Activated B cell treated with CpG ODN at 0.5 μM for 24 hours (primary cell): ENCODE measurements at regions not wholly inside any gene's neighbourhood (a gene's known extent, or its start where the extent isn't known, plus 50 kb on each side); places are given as distances from the start of the nearest gene placed in this dataset.
"Not testable (repeated sequence)": the region's sequence is repeated elsewhere in the genome, so short reads cannot be mapped to it uniquely, and the experiment has no call there.

ENCODE experiments used
- ATAC-seq: fragments of 200-7000 bp; cut with Tn5 transposase; one replicate; pipeline ENCODE4 v1.10.0; 2021; ENCODE audit warnings: low read depth, mild to moderate bottlenecking, moderate library complexity
- CTCF ChIA-PET: fragments of 350-600 bp; sonication (Branson Sonifier 250); formaldehyde crosslinking; loops from one replicate; lab custom pipeline; 2021; ENCODE audit warnings: antibody characterized with exemption; lab: Charles Lee
- POLR2A ChIA-PET: fragments of 350-600 bp; sonication (Branson Sonifier 250); formaldehyde crosslinking; loops from one replicate; lab custom pipeline; 2021; ENCODE audit warnings: antibody characterized with exemption; lab: Charles Lee
- DNase-seq: peaks from one replicate; pipeline ENCODE4 v3.0.0; 2022
- H3K27ac Mint-ChIP-seq: one replicate; pipeline ENCODE4 v1.8.0; 2020; ENCODE audit warnings: mixed read lengths
- H3K27me3 Mint-ChIP-seq: one replicate; pipeline ENCODE4 v1.8.0; 2021; ENCODE audit warnings: mixed read lengths
- H3K36me3 Mint-ChIP-seq: one replicate; pipeline ENCODE4 v1.8.0; 2021; ENCODE audit warnings: low read depth, mixed read lengths
- H3K4me1 Mint-ChIP-seq: one replicate; pipeline ENCODE4 v1.8.0; 2021; ENCODE audit warnings: mixed read lengths
- H3K4me3 Mint-ChIP-seq: one replicate; pipeline ENCODE4 v1.8.0; 2020; ENCODE audit warnings: mild to moderate bottlenecking, mixed read lengths
- H3K9me3 Mint-ChIP-seq: one replicate; pipeline ENCODE4 v1.8.0; 2020; ENCODE audit warnings: mixed read lengths
- CTCF ChIP-seq: fragments of 200-600 bp; IDR thresholded peaks from one replicate; pipeline ENCODE4 v1.8.0; 2022; ENCODE audit warnings: antibody characterized with exemption, mild to moderate bottlenecking
- intact Hi-C: fragments of 100-400 bp; cut with micrococcal nuclease; formaldehyde crosslinking; loops from one replicate; pipeline ENCODE4 v1.15.1; 2024

GRCh38 chr3:27556887-27557286, 72.7 kb upstream of the SLC4A7 start:
- DNase-seq: no peak
- CTCF ChIA-PET: no interaction called here
- Mint-ChIP-seq H3K4me1 (no peaks in the 10 kb centered on the region), H3K27me3 (no peaks in the 10 kb centered on the region), H3K9me3 (peaks cover 5% of the 10 kb centered on the region), H3K27ac (no peak overlapping the region), H3K36me3 (no peaks in the 10 kb centered on the region), H3K4me3 (no peak overlapping the region)
- POLR2A ChIA-PET: no interaction called here
- no peak for ATAC-seq
- no peak for TF ChIP-seq CTCF
- intact Hi-C loops: no loop called here

GRCh38 chr3:27554706-27555105, 70.5 kb upstream of the SLC4A7 start:
- H3K4me3 Mint-ChIP-seq: no peak overlapping the region
- no peaks in the 10 kb centered on the region for H3K4me1 Mint-ChIP-seq
- ATAC-seq: no peak
- H3K36me3 Mint-ChIP-seq: no peaks in the 10 kb centered on the region
- CTCF ChIA-PET: interaction anchor here (0.6 kb wide), 1 partner anchor 20 kb away, joined by 3 read pairs; no protein-coding TSS in a partner anchor
- H3K27me3 Mint-ChIP-seq: no peaks in the 10 kb centered on the region
- no peak for TF ChIP-seq CTCF
- intact Hi-C loops: no loop called here
- no peak overlapping the region for H3K27ac Mint-ChIP-seq
- POLR2A ChIA-PET: no interaction called here
- no peak for DNase-seq
- H3K9me3 Mint-ChIP-seq: peaks cover 7% of the 10 kb centered on the region

GRCh38 chr3:27553886-27554540, 69.8 kb upstream of the SLC4A7 start:
- Mint-ChIP-seq H3K9me3 (peaks cover 7% of the 10 kb centered on the region), H3K27me3 (no peaks in the 10 kb centered on the region), H3K36me3 (no peaks in the 10 kb centered on the region), H3K4me1 (no peaks in the 10 kb centered on the region), H3K4me3 (no peak overlapping the region), H3K27ac (no peak overlapping the region)
- ATAC-seq (no peak), DNase-seq (no peak)
- ChIA-PET POLR2A (no interaction called here), CTCF (interaction anchor here (0.6 kb wide), 1 partner anchor 19 kb away, joined by 3 read pairs; no protein-coding TSS in a partner anchor)
- TF ChIP-seq CTCF: no peak
- intact Hi-C loops: no loop called here

- H3K36me3 Mint-ChIP-seq, POLR2A ChIA-PET, H3K4me1 Mint-ChIP-seq, H3K4me3 Mint-ChIP-seq, ATAC-seq, CTCF ChIA-PET, H3K27me3 Mint-ChIP-seq, H3K27ac Mint-ChIP-seq, intact Hi-C loops, DNase-seq, H3K9me3 Mint-ChIP-seq: not testable (repeated sequence)
Measured at GRCh38 chr3:27552708-27553107, 68.5 kb upstream of the SLC4A7 start.

- CTCF ChIA-PET, POLR2A ChIA-PET: not testable (repeated sequence)
Measured at GRCh38 chr3:27551413-27551812, 67.2 kb upstream of the SLC4A7 start.

GRCh38 chr3:27545061-27545460, 60.9 kb upstream of the SLC4A7 start:
- POLR2A ChIA-PET: no interaction called here
- H3K4me3 Mint-ChIP-seq: no peak overlapping the region
- no peak for TF ChIP-seq CTCF
- no peaks in the 10 kb centered on the region for H3K9me3 Mint-ChIP-seq
- intact Hi-C loops: no loop called here
- no peaks in the 10 kb centered on the region for H3K36me3 Mint-ChIP-seq
- no peak overlapping the region for H3K27ac Mint-ChIP-seq
- DNase-seq (no peak), ATAC-seq (no peak)
- CTCF ChIA-PET: no interaction called here
- no peaks in the 10 kb centered on the region for H3K4me1 Mint-ChIP-seq
- no peaks in the 10 kb centered on the region for H3K27me3 Mint-ChIP-seq

More at GRCh38 chr3:27551413-27551812, 67.2 kb upstream of the SLC4A7 start:
- H3K4me1 Mint-ChIP-seq, H3K9me3 Mint-ChIP-seq, DNase-seq, intact Hi-C loops, H3K27ac Mint-ChIP-seq, H3K4me3 Mint-ChIP-seq, H3K27me3 Mint-ChIP-seq, ATAC-seq, H3K36me3 Mint-ChIP-seq: not testable (repeated sequence)
